ENCODE measurements at regions not wholly inside any gene's neighbourhood (a gene's known extent, or its start where the extent isn't known, plus 50 kb on each side); places are given as distances from the start of the nearest gene placed in this dataset.
"Not testable (repeated sequence)": the region's sequence is repeated elsewhere in the genome, so short reads cannot be mapped to it uniquely, and the experiment has no call there.

DNA sequence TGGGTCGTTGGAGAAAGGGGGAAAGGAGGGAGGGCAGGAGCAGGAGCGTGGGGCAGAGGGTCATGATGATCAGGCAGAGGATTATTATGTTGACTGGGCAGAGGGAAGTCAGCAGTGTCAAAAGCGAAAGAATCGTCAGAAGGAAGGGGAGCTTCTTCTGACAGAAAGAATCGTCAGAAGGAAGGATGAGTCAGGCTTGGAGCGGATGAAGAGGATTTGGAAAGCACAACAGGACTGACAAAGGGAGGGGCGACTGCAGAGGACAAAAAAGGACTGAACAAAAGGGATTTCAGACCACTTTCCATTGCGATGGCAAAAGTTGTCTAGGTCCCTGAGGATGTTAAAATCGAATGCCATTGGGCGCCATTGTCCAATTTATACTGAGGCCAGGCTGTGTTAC lies 1053.5 kb downstream of the SI start:
- Histone ChIP-seq H2BK15ac (replicated peaks; ENCODE audit: low read depth) (no peak overlapping the region), H2BK5ac (ENCODE audit: low read length) (no peak overlapping the region), H3K79me1 (ENCODE audit: low read length) (no peaks in the 10 kb centered on the region), H3K27ac (ENCODE audit: low read depth, low read length) (no peak overlapping the region), H3K27me3 (ENCODE audit: insufficient read depth, low read length, poor library complexity) (no peaks in the 10 kb centered on the region), H3K4me2 (ENCODE audit: low read length) (no peak overlapping the region), H3K56ac (ENCODE audit: low read length) (no peak overlapping the region), H3K23ac (ENCODE audit: low read length) (no peak overlapping the region), H3K9ac (ENCODE audit: low read length) (no peak overlapping the region), H3K4me3 (ENCODE audit: low read length) (no peak overlapping the region), H2BK120ac (ENCODE audit: low read depth, low read length) (no peak overlapping the region), H3K79me2 (ENCODE audit: control insufficient read depth, insufficient read depth, low read length) (no peaks in the 10 kb centered on the region), H3K4me1 (ENCODE audit: control insufficient read depth, low read depth, low read length) (no peaks in the 10 kb centered on the region), H2AK5ac (ENCODE audit: low read length) (no peak overlapping the region), H4K5ac (ENCODE audit: low read length) (no peak overlapping the region), H3K18ac (ENCODE audit: low read length) (no peak overlapping the region), H4K8ac (ENCODE audit: low read depth, low read length) (no peak overlapping the region), H3K4ac (ENCODE audit: low read depth, low read length) (no peak overlapping the region), H3K36me3 (ENCODE audit: control insufficient read depth, insufficient read depth, low read length) (no peaks in the 10 kb centered on the region)
- no peak for DNase-seq
- WGBS (ENCODE audit: extremely low coverage, insufficient coverage, low lambda C conversion rate), result no CpG with 5 or more reads among the region's 10 CpGs

DNA sequence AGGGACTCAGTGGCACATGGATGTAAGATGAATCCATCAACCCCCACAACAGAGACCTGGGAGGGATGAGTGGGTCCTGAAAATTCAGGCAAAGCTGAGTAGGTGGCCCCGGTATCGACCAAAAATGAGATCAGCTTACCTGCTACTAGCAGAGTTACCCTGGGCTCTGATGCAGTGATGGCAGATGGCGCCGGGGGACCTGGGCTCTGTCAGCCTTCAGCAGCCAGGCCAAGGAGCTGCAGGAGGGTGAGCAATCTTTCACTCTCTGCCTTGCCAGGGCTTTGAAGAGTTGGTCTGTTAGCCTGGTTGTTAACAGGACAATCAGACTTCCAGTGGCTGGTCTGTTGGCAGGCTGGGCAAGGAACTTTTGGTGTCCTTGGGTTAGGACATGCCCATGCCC lies 1054.8 kb downstream of the SI start:
- Histone ChIP-seq H2BK15ac (replicated peaks; ENCODE audit: low read depth) (no peak overlapping the region), H3K79me2 (ENCODE audit: control insufficient read depth, insufficient read depth, low read length) (no peaks in the 10 kb centered on the region), H2BK120ac (ENCODE audit: low read depth, low read length) (no peak overlapping the region), H3K27ac (ENCODE audit: low read depth, low read length) (no peak overlapping the region), H3K4me2 (ENCODE audit: low read length) (no peak overlapping the region), H3K4ac (ENCODE audit: low read depth, low read length) (no peak overlapping the region), H3K18ac (ENCODE audit: low read length) (no peak overlapping the region), H2BK5ac (ENCODE audit: low read length) (no peak overlapping the region), H3K4me1 (ENCODE audit: control insufficient read depth, low read depth, low read length) (no peaks in the 10 kb centered on the region), H3K9ac (ENCODE audit: low read length) (no peak overlapping the region), H3K56ac (ENCODE audit: low read length) (no peak overlapping the region), H3K23ac (ENCODE audit: low read length) (no peak overlapping the region), H3K79me1 (ENCODE audit: low read length) (no peaks in the 10 kb centered on the region), H2AK5ac (ENCODE audit: low read length) (no peak overlapping the region), H3K4me3 (ENCODE audit: low read length) (no peak overlapping the region), H4K5ac (ENCODE audit: low read length) (no peak overlapping the region), H3K36me3 (ENCODE audit: control insufficient read depth, insufficient read depth, low read length) (no peaks in the 10 kb centered on the region), H4K8ac (ENCODE audit: low read depth, low read length) (no peak overlapping the region), H3K27me3 (ENCODE audit: insufficient read depth, low read length, poor library complexity) (no peaks in the 10 kb centered on the region)
- DNase-seq, result no peak
- WGBS (ENCODE audit: extremely low coverage, insufficient coverage, low lambda C conversion rate), result no CpG with 5 or more reads among the region's 4 CpGs

DNA sequence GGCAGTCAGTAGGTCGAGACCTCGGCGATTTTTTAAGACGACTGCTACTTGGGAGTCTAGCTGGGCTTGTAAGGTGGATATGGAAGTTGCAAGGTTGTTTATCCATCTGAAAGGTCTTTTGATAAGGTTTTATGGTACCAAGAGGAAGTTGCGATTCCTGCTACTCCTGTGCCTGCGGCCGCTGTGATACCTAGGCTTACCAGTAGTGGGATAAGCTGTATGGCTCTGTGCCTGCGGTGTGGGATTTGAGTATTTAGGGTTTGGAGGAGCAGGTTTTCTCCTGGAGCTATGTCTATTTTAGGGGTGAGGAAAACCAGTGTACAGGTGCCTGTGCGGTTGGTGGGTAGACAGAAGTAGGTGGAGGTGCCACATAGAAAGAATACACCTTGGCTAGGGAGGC lies 1059.8 kb downstream of the SI start:
- Histone ChIP-seq H2BK120ac (ENCODE audit: low read depth, low read length) (no peak overlapping the region), H2BK15ac (replicated peaks; ENCODE audit: low read depth) (no peak overlapping the region), H3K9ac (ENCODE audit: low read length) (no peak overlapping the region), H3K18ac (ENCODE audit: low read length) (no peak overlapping the region), H3K36me3 (ENCODE audit: control insufficient read depth, insufficient read depth, low read length) (no peaks in the 10 kb centered on the region), H3K4ac (ENCODE audit: low read depth, low read length) (no peak overlapping the region), H3K4me3 (ENCODE audit: low read length) (no peak overlapping the region), H2BK5ac (ENCODE audit: low read length) (no peak overlapping the region), H3K23ac (ENCODE audit: low read length) (no peak overlapping the region), H3K27ac (ENCODE audit: low read depth, low read length) (no peak overlapping the region), H4K5ac (ENCODE audit: low read length) (no peak overlapping the region), H3K4me1 (ENCODE audit: control insufficient read depth, low read depth, low read length) (no peaks in the 10 kb centered on the region), H4K8ac (ENCODE audit: low read depth, low read length) (no peak overlapping the region), H3K4me2 (ENCODE audit: low read length) (no peak overlapping the region), H2AK5ac (ENCODE audit: low read length) (no peak overlapping the region), H3K79me2 (ENCODE audit: control insufficient read depth, insufficient read depth, low read length) (no peaks in the 10 kb centered on the region), H3K56ac (ENCODE audit: low read length) (no peak overlapping the region), H3K27me3 (ENCODE audit: insufficient read depth, low read length, poor library complexity) (no peaks in the 10 kb centered on the region), H3K79me1 (ENCODE audit: low read length) (no peaks in the 10 kb centered on the region)
- no peak for DNase-seq
- WGBS (ENCODE audit: extremely low coverage, insufficient coverage, low lambda C conversion rate), result no CpG with 5 or more reads among the region's 9 CpGs

DNA sequence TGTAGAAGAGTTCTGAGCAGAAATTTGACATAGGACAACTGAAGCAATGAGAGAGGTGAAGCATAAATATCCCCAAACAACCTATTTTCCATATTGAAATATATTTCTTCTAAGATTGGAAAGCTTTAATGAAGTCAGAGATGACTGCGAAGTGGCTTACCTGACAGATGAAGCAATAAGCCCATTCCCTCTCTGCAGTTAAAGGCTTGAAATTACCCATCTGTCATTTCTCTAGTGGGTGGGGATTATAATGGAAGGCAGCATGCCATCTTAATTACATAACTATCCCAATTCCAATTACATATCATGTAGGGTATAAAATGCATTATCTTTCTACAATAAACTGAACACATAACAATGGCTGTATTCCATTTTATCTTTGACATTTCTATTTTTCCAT lies 1070.5 kb downstream of the SI start:
- Histone ChIP-seq H3K27me3 (ENCODE audit: insufficient read depth, low read length, poor library complexity) (no peaks in the 10 kb centered on the region), H3K9ac (ENCODE audit: low read length) (no peak overlapping the region), H2BK120ac (ENCODE audit: low read depth, low read length) (no peak overlapping the region), H3K27ac (ENCODE audit: low read depth, low read length) (no peak overlapping the region), H3K56ac (ENCODE audit: low read length) (no peak overlapping the region), H2AK5ac (ENCODE audit: low read length) (no peak overlapping the region), H3K23ac (ENCODE audit: low read length) (no peak overlapping the region), H2BK15ac (replicated peaks; ENCODE audit: low read depth) (no peak overlapping the region), H3K4me1 (ENCODE audit: control insufficient read depth, low read depth, low read length) (no peaks in the 10 kb centered on the region), H3K79me1 (ENCODE audit: low read length) (no peaks in the 10 kb centered on the region), H3K4ac (ENCODE audit: low read depth, low read length) (no peak overlapping the region), H3K4me2 (ENCODE audit: low read length) (no peak overlapping the region), H3K18ac (ENCODE audit: low read length) (no peak overlapping the region), H2BK5ac (ENCODE audit: low read length) (no peak overlapping the region), H4K8ac (ENCODE audit: low read depth, low read length) (no peak overlapping the region), H3K79me2 (ENCODE audit: control insufficient read depth, insufficient read depth, low read length) (no peaks in the 10 kb centered on the region), H3K4me3 (ENCODE audit: low read length) (no peak overlapping the region), H4K5ac (ENCODE audit: low read length) (no peak overlapping the region), H3K36me3 (ENCODE audit: control insufficient read depth, insufficient read depth, low read length) (no peaks in the 10 kb centered on the region)
- WGBS (ENCODE audit: extremely low coverage, insufficient coverage, low lambda C conversion rate), result no CpG with 5 or more reads among the region's 1 CpG
- DNase-seq, result no peak

DNA sequence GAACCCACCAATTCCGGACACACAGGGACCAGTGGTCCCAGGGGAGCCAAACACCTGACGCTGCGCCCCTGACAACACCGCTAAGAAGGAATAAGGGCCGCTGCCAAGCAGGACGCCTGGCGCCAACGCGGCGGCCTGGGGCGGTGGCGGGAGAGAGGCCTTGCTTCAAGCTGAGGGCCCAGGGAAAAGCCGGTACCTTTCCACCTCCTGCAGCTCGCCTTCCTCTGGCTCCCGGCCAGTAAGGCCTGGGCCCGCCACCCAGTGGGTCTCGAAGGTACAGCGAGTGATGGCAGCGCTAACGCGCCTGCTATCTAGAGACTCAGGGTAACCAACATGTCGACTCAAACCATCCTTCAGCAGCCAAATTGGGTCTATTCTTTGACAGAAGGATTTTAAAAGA lies 1074.1 kb downstream of the SI start:
- Histone ChIP-seq H2BK5ac (ENCODE audit: low read length) (no peak overlapping the region), H3K27ac (ENCODE audit: low read depth, low read length) (no peak overlapping the region), H4K5ac (ENCODE audit: low read length) (no peak overlapping the region), H3K23ac (ENCODE audit: low read length) (no peak overlapping the region), H3K56ac (ENCODE audit: low read length) (no peak overlapping the region), H3K36me3 (ENCODE audit: control insufficient read depth, insufficient read depth, low read length) (no peaks in the 10 kb centered on the region), H3K27me3 (ENCODE audit: insufficient read depth, low read length, poor library complexity) (no peaks in the 10 kb centered on the region), H3K18ac (ENCODE audit: low read length) (no peak overlapping the region), H3K4me2 (ENCODE audit: low read length) (no peak overlapping the region), H2BK15ac (replicated peaks; ENCODE audit: low read depth) (no peak overlapping the region), H2BK120ac (ENCODE audit: low read depth, low read length) (no peak overlapping the region), H3K9ac (ENCODE audit: low read length) (no peak overlapping the region), H3K4me3 (ENCODE audit: low read length) (no peak overlapping the region), H3K79me1 (ENCODE audit: low read length) (no peaks in the 10 kb centered on the region), H3K79me2 (ENCODE audit: control insufficient read depth, insufficient read depth, low read length) (no peaks in the 10 kb centered on the region), H3K4ac (ENCODE audit: low read depth, low read length) (no peak overlapping the region), H2AK5ac (ENCODE audit: low read length) (no peak overlapping the region), H4K8ac (ENCODE audit: low read depth, low read length) (no peak overlapping the region), H3K4me1 (ENCODE audit: control insufficient read depth, low read depth, low read length) (no peaks in the 10 kb centered on the region)
- DNase-seq, result peak; percentile 70
- no CpG with 5 or more reads among the region's 22 CpGs for WGBS (ENCODE audit: extremely low coverage, insufficient coverage, low lambda C conversion rate)

DNA sequence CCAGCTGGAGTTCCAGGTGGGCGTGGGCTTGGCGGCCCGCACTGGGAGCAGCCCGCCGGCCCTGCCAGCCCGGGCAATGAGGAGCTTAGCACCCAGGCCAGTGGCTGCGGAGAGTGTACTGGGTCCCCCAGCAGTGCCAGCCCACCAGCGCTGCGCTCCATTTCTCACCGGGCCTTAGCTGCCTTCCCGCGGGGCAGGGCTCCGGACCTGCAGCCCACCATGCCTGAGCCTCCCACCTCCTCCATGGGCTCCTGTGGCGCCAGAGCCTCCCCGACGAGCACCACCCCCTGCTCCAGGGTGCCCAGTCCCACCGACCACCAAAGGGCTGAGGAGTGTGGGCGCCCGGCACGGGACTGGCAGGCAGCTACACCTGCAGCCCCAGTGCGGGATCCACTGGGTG lies 1075.3 kb downstream of the SI start:
- not testable (repeated sequence) for H3K9ac ChIP-seq (ENCODE audit: low read length); H3K4me1 ChIP-seq (ENCODE audit: control insufficient read depth, low read depth, low read length); H3K79me1 ChIP-seq (ENCODE audit: low read length); H3K79me2 ChIP-seq (ENCODE audit: control insufficient read depth, insufficient read depth, low read length); H3K4me2 ChIP-seq (ENCODE audit: low read length); H2BK15ac ChIP-seq (replicated peaks; ENCODE audit: low read depth); H4K8ac ChIP-seq (ENCODE audit: low read depth, low read length); H3K56ac ChIP-seq (ENCODE audit: low read length); H2AK5ac ChIP-seq (ENCODE audit: low read length); H3K18ac ChIP-seq (ENCODE audit: low read length); H2BK120ac ChIP-seq (ENCODE audit: low read depth, low read length); H4K5ac ChIP-seq (ENCODE audit: low read length); H3K4ac ChIP-seq (ENCODE audit: low read depth, low read length); H3K27me3 ChIP-seq (ENCODE audit: insufficient read depth, low read length, poor library complexity); DNase-seq; H3K4me3 ChIP-seq (ENCODE audit: low read length); H3K23ac ChIP-seq (ENCODE audit: low read length); H2BK5ac ChIP-seq (ENCODE audit: low read length); H3K36me3 ChIP-seq (ENCODE audit: control insufficient read depth, insufficient read depth, low read length); H3K27ac ChIP-seq (ENCODE audit: low read depth, low read length)
- WGBS (ENCODE audit: extremely low coverage, insufficient coverage, low lambda C conversion rate), result no CpG with 5 or more reads among the region's 21 CpGs

Measured in mesendoderm (in vitro differentiated cells).